Stimulated activated CD4-positive, alpha-beta T cell treated with anti-CD3 and anti-CD28 coated beads, Interleukin-12 subunit alpha, Interleukin-12 subunit beta, amount 100 ng/mL, for 4 hours (primary cell): ENCODE measurements at regions not wholly inside any gene's neighbourhood (a gene's known extent, or its start where the extent isn't known, plus 50 kb on each side); places are given as distances from the start of the nearest gene placed in this dataset.

Experiments
- DNase-seq: peaks from one replicate; pipeline ENCODE4 v3.0.0-alpha.2; 2020

DNA sequence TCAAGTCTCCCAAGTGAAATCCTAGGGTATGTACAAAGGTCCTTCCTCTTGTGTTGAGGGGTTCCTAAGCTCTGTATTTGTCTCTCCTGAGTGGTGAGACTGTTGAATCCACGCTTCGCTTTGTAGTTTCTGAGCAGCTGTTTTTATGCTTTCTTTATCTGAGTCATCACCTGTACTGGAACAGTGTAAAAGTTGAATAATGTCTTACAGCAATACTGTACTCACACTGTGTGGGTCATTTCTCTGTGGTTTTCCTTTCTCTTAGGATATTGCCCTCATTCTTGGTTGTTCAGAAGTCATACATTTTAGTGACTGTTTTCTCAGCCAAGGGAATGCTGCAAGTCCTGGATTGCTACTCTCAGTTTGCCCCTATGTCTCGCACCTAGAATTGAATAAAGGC lies 1596.6 kb downstream of the SLITRK5 start:
- DNase-seq: no peak

DNA sequence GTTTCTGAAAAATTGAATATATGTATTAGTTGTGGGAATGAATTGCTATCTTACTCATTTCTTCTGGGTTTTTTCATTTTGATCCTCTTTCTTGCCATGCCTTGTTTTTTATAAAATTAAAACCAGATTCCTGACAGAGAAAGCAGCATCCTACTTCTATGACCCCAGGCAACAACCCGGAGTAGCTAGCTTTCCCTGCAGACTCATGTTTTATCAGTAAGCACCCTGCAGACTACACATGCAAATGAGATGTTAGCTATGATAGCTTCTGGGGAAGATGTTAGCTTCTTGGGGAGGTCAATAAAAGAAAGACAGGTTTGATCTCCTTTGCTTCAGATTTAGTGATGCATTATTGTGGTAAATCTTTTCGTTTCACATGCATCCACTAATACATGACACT lies 1598.6 kb downstream of the SLITRK5 start:
- no peak for DNase-seq

GRCh38 chr13:89270736-89271135 lies 1599.6 kb downstream of the SLITRK5 start:
- no peak for DNase-seq

GRCh38 chr13:89279374-89279773 lies 1608.2 kb downstream of the SLITRK5 start:
- DNase-seq: no peak

DNA sequence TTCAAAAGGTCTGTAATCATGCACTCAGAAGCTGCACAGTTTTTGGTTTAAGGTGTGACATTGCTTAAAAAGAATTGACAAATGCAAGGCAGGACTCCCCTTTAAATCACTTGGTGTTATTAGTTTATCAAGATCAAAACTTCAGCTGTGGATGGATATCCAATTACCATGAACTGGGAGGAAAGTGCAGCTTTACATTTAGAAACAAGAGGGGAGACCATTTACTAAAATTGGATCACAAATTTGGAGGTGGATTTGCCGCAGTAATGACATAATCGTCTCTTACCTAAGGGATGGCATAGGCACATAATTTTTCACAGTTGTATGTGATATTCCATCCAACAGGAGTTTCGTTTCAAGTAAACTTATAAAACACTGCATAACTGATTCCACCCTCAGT lies 1610.2 kb downstream of the SLITRK5 start:
- DNase-seq: no peak

GRCh38 chr13:89282241-89282640 lies 1611.1 kb downstream of the SLITRK5 start:
- no peak for DNase-seq

DNA sequence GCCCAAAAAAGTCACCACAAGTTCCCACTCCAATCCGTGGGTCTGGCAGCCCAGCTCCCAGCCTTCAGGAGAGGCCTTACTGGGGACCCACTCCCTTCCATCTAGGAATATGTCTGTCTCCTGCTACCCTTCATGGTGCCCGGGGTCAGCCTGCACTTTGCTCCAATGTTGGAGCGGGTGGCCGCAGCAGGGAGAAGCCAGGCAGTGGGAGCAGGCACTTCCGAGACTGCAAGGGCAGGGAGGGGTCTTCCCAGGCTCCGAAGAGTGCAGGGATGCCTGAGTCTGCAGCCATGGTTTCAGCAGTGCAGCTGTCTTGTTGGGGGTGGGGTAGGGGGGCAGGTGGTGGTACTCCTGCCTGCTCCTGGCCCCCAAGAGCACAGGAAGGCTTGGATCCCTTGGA lies 1616.2 kb downstream of the SLITRK5 start:
- DNase-seq: no peak

DNA sequence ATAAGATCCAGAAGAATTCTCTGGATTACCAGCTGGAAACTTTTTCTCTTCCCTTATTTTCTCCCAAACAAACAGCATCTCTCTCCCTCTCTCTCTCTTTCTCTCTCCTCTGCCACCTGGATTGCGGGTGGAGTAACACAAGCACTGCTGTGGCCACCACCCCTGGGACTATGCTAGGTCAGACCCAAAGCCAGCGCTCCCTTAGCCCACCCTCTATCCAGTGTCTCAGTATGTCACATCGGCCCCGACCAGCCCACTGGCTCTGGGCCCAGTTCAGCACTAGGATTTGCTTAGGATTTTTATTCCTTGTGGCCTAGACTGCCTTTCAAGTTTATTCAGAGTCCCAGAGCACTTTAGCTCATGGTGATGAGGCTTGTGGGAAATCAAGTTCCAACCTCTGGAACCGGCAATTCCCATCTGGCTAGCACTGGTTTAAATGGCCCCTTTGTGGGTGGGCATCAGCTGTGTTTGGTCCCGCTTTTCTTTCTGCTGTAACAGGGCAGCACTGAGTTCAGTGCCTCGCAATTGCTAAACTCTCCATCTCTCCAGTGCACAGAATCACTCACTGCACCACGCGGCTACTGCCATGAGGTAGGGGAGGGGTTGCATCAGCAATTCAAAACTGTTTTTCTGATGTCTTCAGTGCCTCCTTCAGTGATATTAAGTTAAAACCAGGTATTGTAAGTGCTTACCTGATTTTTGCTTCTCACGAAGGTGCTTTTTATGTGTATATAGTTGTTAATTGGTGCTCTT lies 1623.1 kb downstream of the SLITRK5 start:
- DNase-seq: no peak

DNA sequence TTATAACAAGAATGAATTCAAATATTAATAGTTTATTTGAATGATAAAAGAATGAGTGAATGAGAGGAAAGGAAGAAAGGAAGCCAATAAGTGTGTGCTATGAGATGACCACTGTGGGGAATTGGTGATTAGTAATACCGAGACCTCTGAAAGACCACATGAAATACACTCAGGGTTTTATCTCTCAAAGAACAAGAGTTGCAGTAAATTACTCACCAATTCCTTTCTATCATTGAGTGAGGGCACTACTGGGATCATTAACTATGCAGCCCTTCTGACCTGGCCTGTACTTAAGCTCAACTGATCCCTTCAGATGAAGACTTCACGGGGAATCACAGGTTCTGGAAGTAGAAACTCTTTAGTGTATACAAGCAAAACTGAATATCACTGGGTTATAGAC lies 1636.1 kb downstream of the SLITRK5 start:
- no peak for DNase-seq

DNA sequence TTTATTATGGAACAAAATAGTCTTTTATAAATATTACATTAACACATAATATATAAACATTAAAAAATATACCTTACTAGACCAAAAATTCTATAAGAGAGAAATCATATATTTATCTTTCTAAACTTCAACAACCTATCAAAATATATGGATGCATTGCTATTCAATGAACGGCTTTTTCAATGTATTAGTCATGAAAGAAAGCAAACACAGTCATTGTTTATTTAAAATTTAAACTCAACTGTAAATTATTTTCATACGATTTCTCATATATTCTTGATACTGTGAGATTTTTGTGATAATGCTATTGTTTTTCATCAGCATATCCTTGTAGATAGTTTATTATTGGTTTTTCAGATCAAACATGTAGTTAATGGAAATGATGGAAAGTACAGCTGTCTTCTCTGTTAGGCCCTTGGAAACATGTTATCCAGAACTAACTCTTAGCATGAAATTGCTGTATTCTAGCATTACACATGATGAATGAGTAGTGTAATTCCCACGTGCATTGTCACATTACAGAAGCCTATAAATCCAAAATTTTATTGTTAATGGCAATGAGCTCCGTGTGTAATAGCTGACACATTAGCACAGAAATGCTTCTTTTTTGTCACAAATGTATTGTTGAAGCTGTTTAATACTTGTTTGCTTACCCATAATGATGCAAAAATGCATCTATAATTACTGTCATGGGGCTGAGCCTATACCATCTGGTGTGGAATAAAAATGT lies 1639.9 kb downstream of the SLITRK5 start:
- no peak for DNase-seq

- DNase-seq: no peak
Measured at GRCh38 chr13:89315287-89315686, 1644.1 kb downstream of the SLITRK5 start.

- no peak for DNase-seq
Measured at GRCh38 chr13:89322466-89322865, 1651.3 kb downstream of the SLITRK5 start.

- no peak for DNase-seq
Measured at GRCh38 chr13:89324582-89324981, 1653.4 kb downstream of the SLITRK5 start.

GRCh38 chr13:89343165-89343564 lies 1672.0 kb downstream of the SLITRK5 start:
- DNase-seq: no peak

DNA sequence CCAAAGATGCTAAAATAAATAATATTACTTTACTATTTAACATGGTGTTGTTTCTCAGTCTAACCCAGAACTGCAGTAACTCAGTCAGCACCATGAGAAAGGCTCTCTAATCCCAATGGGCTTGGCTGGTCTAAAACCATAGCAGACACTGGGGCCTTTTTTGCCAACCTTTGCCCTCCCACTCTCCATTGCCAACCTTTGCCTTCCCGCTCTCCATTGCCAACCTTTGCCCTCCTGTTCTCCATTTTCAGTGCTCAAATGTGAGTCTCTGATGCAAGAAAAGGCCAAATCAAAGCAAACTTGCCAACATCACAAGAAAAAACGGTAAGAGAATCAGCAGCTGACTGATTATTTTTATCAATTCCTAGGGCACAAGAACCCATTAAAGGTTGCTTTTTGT lies 1681.2 kb downstream of the SLITRK5 start:
- no peak for DNase-seq

- DNase-seq: no peak
Measured at GRCh38 chr13:89361909-89362308, 1690.7 kb downstream of the SLITRK5 start.

GRCh38 chr13:89363144-89363543 lies 1692.0 kb downstream of the SLITRK5 start:
- no peak for DNase-seq

DNA sequence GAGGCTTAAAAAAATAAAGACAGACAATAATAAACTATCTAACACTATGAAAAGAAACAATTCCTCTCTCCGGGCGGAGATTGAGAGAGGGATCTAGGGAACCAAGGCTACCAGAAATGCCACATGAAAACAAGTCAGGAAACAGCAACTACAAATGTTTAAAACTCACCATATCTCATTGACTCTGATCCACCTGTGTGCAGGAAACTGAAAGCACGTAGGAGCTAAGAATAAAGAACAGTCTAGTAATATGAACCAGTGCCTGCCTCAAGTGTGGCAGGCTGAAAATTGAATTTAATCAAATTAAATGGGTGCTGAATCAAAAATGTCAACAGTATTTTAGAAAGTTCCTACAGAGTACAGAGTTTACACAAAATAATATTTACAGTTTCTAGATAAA lies 1701.0 kb downstream of the SLITRK5 start:
- DNase-seq: no peak

DNA sequence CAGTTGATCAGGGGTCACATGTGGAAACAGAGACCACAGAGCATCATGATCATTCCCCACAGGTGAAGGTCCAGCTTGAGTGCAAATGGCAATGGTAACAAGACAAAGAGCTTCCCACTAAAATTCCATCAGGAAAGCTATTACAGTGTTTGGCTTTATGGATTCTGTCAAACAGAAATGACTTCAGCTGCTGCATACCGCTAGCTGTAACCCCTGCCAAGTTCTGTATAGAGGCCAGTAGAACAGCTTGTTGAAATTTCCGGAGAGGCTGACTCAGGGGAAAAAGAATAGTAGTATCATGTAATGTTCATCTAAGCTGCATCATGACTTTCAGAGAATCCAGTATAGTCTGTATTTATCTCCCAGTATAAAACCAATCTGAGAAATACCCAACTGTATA lies 1704.7 kb downstream of the SLITRK5 start:
- DNase-seq: no peak

DNA sequence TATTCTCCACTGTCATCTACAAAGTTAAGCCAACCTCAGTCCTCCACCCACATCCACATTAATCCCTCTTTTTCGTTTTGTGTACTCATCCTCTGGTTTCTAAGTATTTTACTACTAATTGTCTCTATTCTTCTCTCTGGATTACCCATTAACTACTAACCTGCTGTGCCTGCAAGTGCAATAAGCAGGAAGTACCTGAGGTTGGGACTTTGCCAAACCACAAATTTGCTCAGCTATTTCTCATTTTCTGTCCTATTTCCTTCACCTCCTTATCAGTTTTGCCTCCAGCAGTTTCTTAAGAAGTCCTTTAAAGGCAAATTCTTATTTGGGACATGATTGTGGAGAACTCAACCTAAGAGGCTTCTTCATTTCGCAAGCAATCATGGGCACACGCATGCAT lies 1708.9 kb downstream of the SLITRK5 start:
- DNase-seq: no peak

GRCh38 chr13:89382981-89383380 lies 1711.8 kb downstream of the SLITRK5 start:
- DNase-seq: no peak

- DNase-seq: no peak
Measured at GRCh38 chr13:89383891-89384290, 1712.7 kb downstream of the SLITRK5 start.

GRCh38 chr13:89393758-89394304 lies 1722.7 kb downstream of the SLITRK5 start:
- DNase-seq: no peak

DNA sequence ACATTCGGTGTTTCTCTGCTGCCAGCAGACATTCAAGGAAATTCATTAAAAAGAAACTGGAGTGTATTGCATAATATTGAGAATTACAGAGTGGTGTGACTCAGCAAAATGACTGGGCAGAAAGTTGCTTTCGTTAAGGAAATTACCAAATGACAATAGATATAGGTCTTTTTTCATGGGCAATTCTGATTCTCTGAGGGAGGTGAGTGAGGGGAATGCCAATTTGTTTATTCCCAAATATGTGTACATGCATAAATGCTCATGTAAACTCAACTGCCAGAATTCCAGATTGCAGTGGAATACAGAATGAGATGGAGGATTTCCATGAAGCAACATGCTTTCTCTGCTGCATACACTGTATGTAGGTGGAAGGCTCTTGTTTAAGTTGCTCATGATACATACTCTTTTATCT lies 1730.1 kb downstream of the SLITRK5 start:
- DNase-seq: no peak
